H1 (cell line): ENCODE measurements at regions not wholly inside any gene's neighbourhood (a gene's known extent, or its start where the extent isn't known, plus 50 kb on each side); places are given as distances from the start of the nearest gene placed in this dataset.

Experiments used
- BCL11A ChIP-seq, 2 experiments: IDR thresholded peaks; one replicate each; pipeline ENCODE4 v1.6.1; 2011; ENCODE audit warnings: low read depth in 2 of 2, low read length in 2 of 2, mild to moderate bottlenecking in 2 of 2
- CHD2 ChIP-seq: IDR thresholded peaks from 2 replicates; pipeline ENCODE4 v1.6.1; 2012; ENCODE audit warnings: low read length, improper control_type of control experiment
- JUN ChIP-seq: IDR thresholded peaks from 2 replicates; pipeline ENCODE4 v1.6.1; 2011; ENCODE audit warnings: low read depth, mild to moderate bottlenecking, improper control_type of control experiment, low read length
- NRF1 ChIP-seq: IDR thresholded peaks from 2 replicates; pipeline ENCODE4 v1.6.1; 2011; ENCODE audit warnings: mild to moderate bottlenecking, low read depth, low read length, improper control_type of control experiment
- POLR2A ChIP-seq, 2 experiments: IDR thresholded peaks; 1 replicate in 1 of 2; 2 replicates in 1 of 2; pipeline ENCODE4 v1.6.1; 2011; ENCODE audit warnings: low read depth in 2 of 2, low read length in 2 of 2, mild to moderate bottlenecking in 2 of 2; ENCODE audit errors: control extremely low read depth in 1 of 2
- RAD21 ChIP-seq, 2 experiments: IDR thresholded peaks in 1 of 2; conservative IDR thresholded peaks in 1 of 2; 2 replicates each; pipeline ENCODE4 v1.6.1; 2011; ENCODE audit warnings: low read depth in 2 of 2, low read length in 2 of 2, improper control_type of control experiment in 1 of 2, inconsistent platforms in 1 of 2, mild to moderate bottlenecking in 1 of 2, moderate library complexity in 1 of 2
- RFX5 ChIP-seq: IDR thresholded peaks from 2 replicates; pipeline ENCODE4 v1.6.1; 2011; ENCODE audit warnings: low read depth, low read length, improper control_type of control experiment, borderline replicate concordance
- SIN3A ChIP-seq, 2 experiments: IDR thresholded peaks in 1 of 2; conservative IDR thresholded peaks in 1 of 2; 2 replicates each; pipeline ENCODE4 v1.6.1; 2011 to 2012; ENCODE audit warnings: low read length in 2 of 2, improper control_type of control experiment in 1 of 2, low read depth in 1 of 2, mild to moderate bottlenecking in 1 of 2
- SIX5 ChIP-seq: IDR thresholded peaks from 2 replicates; pipeline ENCODE4 v1.6.1; 2011; ENCODE audit warnings: mild to moderate bottlenecking, low read depth, low read length
- SP1 ChIP-seq: IDR thresholded peaks from 2 replicates; pipeline ENCODE4 v1.6.1; 2011; ENCODE audit warnings: low read depth, low read length
- SRF ChIP-seq: IDR thresholded peaks from 2 replicates; pipeline ENCODE4 v1.6.1; 2011; ENCODE audit warnings: mild to moderate bottlenecking, low read depth, low read length, moderate library complexity
- TF ChIP-seq, protein P1 (sequence below): IDR thresholded peaks from 2 replicates; pipeline ENCODE4 v1.6.1; 2011; ENCODE audit warnings: low read length, improper control_type of control experiment
- TF ChIP-seq, protein P2 (sequence below), 3 experiments: IDR thresholded peaks; 1 replicate in 2 of 3; 2 replicates in 1 of 3; pipeline versions ENCODE4 v1.5.1 to v1.6.1; 2011; ENCODE audit warnings: low read length in 3 of 3, mild to moderate bottlenecking in 3 of 3, inconsistent platforms in 2 of 3, low read depth in 1 of 3, moderate library complexity in 1 of 3; ENCODE audit not compliant: insufficient read depth in 1 of 3; ENCODE audit errors: control extremely low read depth in 1 of 3

DNA sequence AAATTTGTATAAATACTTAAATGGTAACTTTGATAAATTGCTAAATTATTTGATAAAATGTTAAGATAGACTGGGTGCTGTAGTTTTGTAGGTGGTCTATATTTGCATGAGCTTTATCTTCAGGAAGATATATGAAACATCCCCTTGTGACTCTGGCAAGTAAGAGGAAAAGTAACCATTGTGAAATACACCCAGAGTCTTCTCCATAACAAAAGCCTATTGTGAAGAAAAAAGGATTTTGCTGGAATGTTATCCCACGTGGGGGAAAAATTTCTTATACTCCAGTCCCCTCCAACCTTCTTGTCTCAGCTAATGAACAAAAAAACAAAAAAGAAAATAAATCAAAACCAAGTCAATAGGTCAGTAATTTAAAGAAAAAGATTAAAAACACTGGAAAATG, 600.7 kb downstream of the HDGFL1 start:
- TF ChIP-seq RFX5 (no peak), SP1 (no peak), BCL11A (IDR thresholded peaks at IDR 0.05; ENCODE audit: low read depth in 2 of 2, low read length in 2 of 2) (no peak), SIN3A (conservative IDR thresholded peaks at IDR 0.05 in 1 of 2, IDR thresholded peaks at IDR 0.05 in 1 of 2; ENCODE audit: low read depth in 1 of 2, low read length in 2 of 2) (no peak), NRF1 (no peak), SIX5 (no peak), JUN (no peak), RAD21 (IDR thresholded peaks at IDR 0.05 in 1 of 2, conservative IDR thresholded peaks at IDR 0.05 in 1 of 2; ENCODE audit: low read depth in 2 of 2, low read length in 2 of 2) (no peak), CHD2 (no peak), POLR2A (IDR thresholded peaks at IDR 0.05; ENCODE audit: control extremely low read depth in 1 of 2, low read depth in 2 of 2, low read length in 2 of 2) (no peak), SRF (no peak)
- TF ChIP-seq, protein P1, sequence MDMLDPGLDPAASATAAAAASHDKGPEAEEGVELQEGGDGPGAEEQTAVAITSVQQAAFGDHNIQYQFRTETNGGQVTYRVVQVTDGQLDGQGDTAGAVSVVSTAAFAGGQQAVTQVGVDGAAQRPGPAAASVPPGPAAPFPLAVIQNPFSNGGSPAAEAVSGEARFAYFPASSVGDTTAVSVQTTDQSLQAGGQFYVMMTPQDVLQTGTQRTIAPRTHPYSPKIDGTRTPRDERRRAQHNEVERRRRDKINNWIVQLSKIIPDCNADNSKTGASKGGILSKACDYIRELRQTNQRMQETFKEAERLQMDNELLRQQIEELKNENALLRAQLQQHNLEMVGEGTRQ: no peak
- TF ChIP-seq, protein P2, sequence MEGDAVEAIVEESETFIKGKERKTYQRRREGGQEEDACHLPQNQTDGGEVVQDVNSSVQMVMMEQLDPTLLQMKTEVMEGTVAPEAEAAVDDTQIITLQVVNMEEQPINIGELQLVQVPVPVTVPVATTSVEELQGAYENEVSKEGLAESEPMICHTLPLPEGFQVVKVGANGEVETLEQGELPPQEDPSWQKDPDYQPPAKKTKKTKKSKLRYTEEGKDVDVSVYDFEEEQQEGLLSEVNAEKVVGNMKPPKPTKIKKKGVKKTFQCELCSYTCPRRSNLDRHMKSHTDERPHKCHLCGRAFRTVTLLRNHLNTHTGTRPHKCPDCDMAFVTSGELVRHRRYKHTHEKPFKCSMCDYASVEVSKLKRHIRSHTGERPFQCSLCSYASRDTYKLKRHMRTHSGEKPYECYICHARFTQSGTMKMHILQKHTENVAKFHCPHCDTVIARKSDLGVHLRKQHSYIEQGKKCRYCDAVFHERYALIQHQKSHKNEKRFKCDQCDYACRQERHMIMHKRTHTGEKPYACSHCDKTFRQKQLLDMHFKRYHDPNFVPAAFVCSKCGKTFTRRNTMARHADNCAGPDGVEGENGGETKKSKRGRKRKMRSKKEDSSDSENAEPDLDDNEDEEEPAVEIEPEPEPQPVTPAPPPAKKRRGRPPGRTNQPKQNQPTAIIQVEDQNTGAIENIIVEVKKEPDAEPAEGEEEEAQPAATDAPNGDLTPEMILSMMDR (IDR thresholded peaks at IDR 0.05; ENCODE audit: control extremely low read depth in 1 of 3, insufficient read depth in 1 of 3, low read depth in 1 of 3, low read length in 3 of 3): no peak
